ENCODE measurements at regions not wholly inside any gene's neighbourhood (a gene's known extent, or its start where the extent isn't known, plus 50 kb on each side); places are given as distances from the start of the nearest gene placed in this dataset.

GRCh38 chr9:105871540-105871939 lies 177.2 kb downstream of the TMEM38B start:
- TF ChIP-seq CTCF (IDR thresholded peaks at IDR 0.05) = no peak
- TF ChIP-seq POLR2AphosphoS5 (IDR thresholded peaks at IDR 0.05) = no peak
